ENCODE measurements at regions not wholly inside any gene's neighbourhood (a gene's known extent, or its start where the extent isn't known, plus 50 kb on each side); places are given as distances from the start of the nearest gene placed in this dataset.

- CTCF ChIA-PET: no interaction called here
- Mint-ChIP-seq H3K4me1 (no peaks in the 10 kb centered on the region), H3K4me3 (no peak overlapping the region), H3K27me3 (no peaks in the 10 kb centered on the region), H3K9me3 (no peaks in the 10 kb centered on the region), H3K36me3 (ENCODE audit: low read depth) (no peaks in the 10 kb centered on the region), H3K27ac (no peak overlapping the region)
- DNase-seq: no peak
- POLR2A ChIA-PET: no interaction called here
These were observed 279.5 kb upstream of the DKK2 start for GRCh38 chr4:107315584-107315983.

- Mint-ChIP-seq H3K36me3 (ENCODE audit: low read depth) (no peaks in the 10 kb centered on the region), H3K27ac (no peak overlapping the region), H3K27me3 (no peaks in the 10 kb centered on the region), H3K4me3 (no peak overlapping the region), H3K4me1 (no peaks in the 10 kb centered on the region), H3K9me3 (no peaks in the 10 kb centered on the region)
- ChIA-PET CTCF (no interaction called here), POLR2A (no interaction called here)
- DNase-seq: no peak
These were observed 278.0 kb upstream of the DKK2 start for GRCh38 chr4:107314156-107314555.

GRCh38 chr4:107312366-107312765 is 276.3 kb upstream of the DKK2 start:
- no peaks in the 10 kb centered on the region for H3K4me1 Mint-ChIP-seq
- H3K27ac Mint-ChIP-seq: no peak overlapping the region
- no peak overlapping the region for H3K4me3 Mint-ChIP-seq
- no peak for DNase-seq
- POLR2A ChIA-PET: no interaction called here
- CTCF ChIA-PET: no interaction called here
- H3K36me3 Mint-ChIP-seq (ENCODE audit: low read depth): no peaks in the 10 kb centered on the region
- H3K27me3 Mint-ChIP-seq: no peaks in the 10 kb centered on the region
- H3K9me3 Mint-ChIP-seq: no peaks in the 10 kb centered on the region

GRCh38 chr4:107304699-107305286 is 268.7 kb upstream of the DKK2 start:
- Mint-ChIP-seq H3K27me3 (no peaks in the 10 kb centered on the region), H3K9me3 (no peaks in the 10 kb centered on the region), H3K36me3 (ENCODE audit: low read depth) (no peaks in the 10 kb centered on the region), H3K4me1 (no peaks in the 10 kb centered on the region), H3K4me3 (no peak overlapping the region), H3K27ac (no peak overlapping the region)
- POLR2A ChIA-PET: no interaction called here
- DNase-seq: no peak
- CTCF ChIA-PET: no interaction called here

- POLR2A ChIA-PET: no interaction called here
- Mint-ChIP-seq H3K4me3 (no peak overlapping the region), H3K27me3 (no peaks in the 10 kb centered on the region)
These were observed 263.5 kb upstream of the DKK2 start for GRCh38 chr4:107299646-107300045.

GRCh38 chr4:107292979-107293378 is 256.9 kb upstream of the DKK2 start:
- Mint-ChIP-seq H3K9me3 (no peaks in the 10 kb centered on the region), H3K4me1 (no peaks in the 10 kb centered on the region), H3K4me3 (no peak overlapping the region), H3K27me3 (no peaks in the 10 kb centered on the region), H3K36me3 (ENCODE audit: low read depth) (no peaks in the 10 kb centered on the region), H3K27ac (no peak overlapping the region)
- CTCF ChIA-PET: no interaction called here
- POLR2A ChIA-PET: no interaction called here
- no peak for DNase-seq

More at GRCh38 chr4:107299646-107300045, 263.5 kb upstream of the DKK2 start:
- CTCF ChIA-PET: no interaction called here
- DNase-seq: no peak
- Mint-ChIP-seq H3K36me3 (ENCODE audit: low read depth) (no peaks in the 10 kb centered on the region), H3K9me3 (no peaks in the 10 kb centered on the region), H3K27ac (no peak overlapping the region), H3K4me1 (no peaks in the 10 kb centered on the region)

- Mint-ChIP-seq H3K4me3 (no peak overlapping the region), H3K27ac (no peak overlapping the region), H3K27me3 (peaks cover 4% of the 10 kb centered on the region), H3K4me1 (no peaks in the 10 kb centered on the region), H3K9me3 (no peaks in the 10 kb centered on the region), H3K36me3 (ENCODE audit: low read depth) (no peaks in the 10 kb centered on the region)
- DNase-seq: no peak
- ChIA-PET CTCF (no interaction called here), POLR2A (no interaction called here)
These were observed 247.8 kb upstream of the DKK2 start for GRCh38 chr4:107283587-107284559.

GRCh38 chr4:107279733-107280132 is 243.6 kb upstream of the DKK2 start:
- Mint-ChIP-seq H3K4me1 (no peaks in the 10 kb centered on the region), H3K27me3 (peaks cover 6% of the 10 kb centered on the region)
- POLR2A ChIA-PET: no interaction called here

GRCh38 chr4:107278791-107279483 is 242.8 kb upstream of the DKK2 start:
- POLR2A ChIA-PET: no interaction called here

More at GRCh38 chr4:107279733-107280132, 243.6 kb upstream of the DKK2 start:
- no peak for DNase-seq
- Mint-ChIP-seq H3K4me3 (no peak overlapping the region), H3K36me3 (ENCODE audit: low read depth) (no peaks in the 10 kb centered on the region), H3K27ac (no peak overlapping the region), H3K9me3 (no peaks in the 10 kb centered on the region)
- CTCF ChIA-PET: no interaction called here

GRCh38 chr4:107276052-107276451 is 239.9 kb upstream of the DKK2 start:
- Mint-ChIP-seq H3K4me1 (no peaks in the 10 kb centered on the region), H3K9me3 (no peaks in the 10 kb centered on the region), H3K27ac (no peak overlapping the region), H3K36me3 (ENCODE audit: low read depth) (no peaks in the 10 kb centered on the region), H3K4me3 (no peak overlapping the region), H3K27me3 (peaks cover 2% of the 10 kb centered on the region)
- no peak for DNase-seq
- CTCF ChIA-PET: no interaction called here
- POLR2A ChIA-PET: no interaction called here

More at GRCh38 chr4:107278791-107279483, 242.8 kb upstream of the DKK2 start:
- Mint-ChIP-seq H3K27ac (no peak overlapping the region), H3K4me1 (no peaks in the 10 kb centered on the region), H3K36me3 (ENCODE audit: low read depth) (no peaks in the 10 kb centered on the region), H3K27me3 (peaks cover 6% of the 10 kb centered on the region), H3K9me3 (no peaks in the 10 kb centered on the region), H3K4me3 (no peak overlapping the region)
- no peak for DNase-seq
- CTCF ChIA-PET: interaction anchor here (0.6 kb wide), 1 partner anchor 379 kb away, joined by 3 read pairs; no protein-coding TSS in a partner anchor

- DNase-seq: no peak
- ChIA-PET CTCF (no interaction called here), POLR2A (no interaction called here)
- no peak overlapping the region for H3K27ac Mint-ChIP-seq
- no peaks in the 10 kb centered on the region for H3K36me3 Mint-ChIP-seq (ENCODE audit: low read depth)
- no peak overlapping the region for H3K4me3 Mint-ChIP-seq
- peaks cover 2% of the 10 kb centered on the region for H3K27me3 Mint-ChIP-seq
- H3K4me1 Mint-ChIP-seq: no peaks in the 10 kb centered on the region
- no peaks in the 10 kb centered on the region for H3K9me3 Mint-ChIP-seq
These were observed 239.1 kb upstream of the DKK2 start for GRCh38 chr4:107275225-107275624.

GRCh38 chr4:107270614-107271013 is 234.5 kb upstream of the DKK2 start:
- H3K27ac Mint-ChIP-seq: no peak overlapping the region

GRCh38 chr4:107269175-107269574 is 233.1 kb upstream of the DKK2 start:
- CTCF ChIA-PET: no interaction called here
- Mint-ChIP-seq H3K27ac (no peak overlapping the region), H3K4me1 (no peaks in the 10 kb centered on the region), H3K9me3 (no peaks in the 10 kb centered on the region), H3K27me3 (no peaks in the 10 kb centered on the region), H3K36me3 (ENCODE audit: low read depth) (no peaks in the 10 kb centered on the region), H3K4me3 (no peak overlapping the region)
- DNase-seq: no peak
- POLR2A ChIA-PET: no interaction called here

More at GRCh38 chr4:107270614-107271013, 234.5 kb upstream of the DKK2 start:
- DNase-seq: no peak
- Mint-ChIP-seq H3K9me3 (no peaks in the 10 kb centered on the region), H3K4me1 (no peaks in the 10 kb centered on the region), H3K4me3 (no peak overlapping the region), H3K27me3 (peaks cover 2% of the 10 kb centered on the region), H3K36me3 (ENCODE audit: low read depth) (no peaks in the 10 kb centered on the region)
- ChIA-PET CTCF (no interaction called here), POLR2A (no interaction called here)
